IPS DF 19.7 (cell line): ENCODE measurements at regions not wholly inside any gene's neighbourhood (a gene's known extent, or its start where the extent isn't known, plus 50 kb on each side); places are given as distances from the start of the nearest gene placed in this dataset.
"Not testable (repeated sequence)": the region's sequence is repeated elsewhere in the genome, so short reads cannot be mapped to it uniquely, and the experiment has no call there.

Experiments
- DNase-seq: peaks from one replicate; pipeline ENCODE4 v3.0.0-alpha.2; 2013; ENCODE audit warnings: low read depth, low spot score

DNA sequence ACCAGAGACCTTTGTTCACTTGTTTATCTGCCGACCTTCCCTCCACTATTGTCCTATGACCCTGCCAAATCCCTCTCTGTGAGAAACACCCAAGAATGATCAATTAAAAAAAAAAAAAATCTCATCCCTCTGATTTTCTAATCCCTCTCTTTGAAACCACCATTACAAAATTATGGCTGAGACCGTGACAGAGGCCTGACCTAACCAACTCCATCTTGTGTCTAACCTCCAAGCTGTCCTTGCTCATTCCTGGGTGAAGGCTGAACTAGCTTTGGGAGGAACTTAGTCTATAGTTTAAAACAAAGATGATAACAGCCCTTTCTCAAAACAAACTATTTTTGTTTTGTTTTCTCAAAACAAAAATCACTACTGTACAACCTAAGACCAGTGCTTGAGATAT, 474.5 kb downstream of the TMEM114 start:
- no peak for DNase-seq

DNA sequence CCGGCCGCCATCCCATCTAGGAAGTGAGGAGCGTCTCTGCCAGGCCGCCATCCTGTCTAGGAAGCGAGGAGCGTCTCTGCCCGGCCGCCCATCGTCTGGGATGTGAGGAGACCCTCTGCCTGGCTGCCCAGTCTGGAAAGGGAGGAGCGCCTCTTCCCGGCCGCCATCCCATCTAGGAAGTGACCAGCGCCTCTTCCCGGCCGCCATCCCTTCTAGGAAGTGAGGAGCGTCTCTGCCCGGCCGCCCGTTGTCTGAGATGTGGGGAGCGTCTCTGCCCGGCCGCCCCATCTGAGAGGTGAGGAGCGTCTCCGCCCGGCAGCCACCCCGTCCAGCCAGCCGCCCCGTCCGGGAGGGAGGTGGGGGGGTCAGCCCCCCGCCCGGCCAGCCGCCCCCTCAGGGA, 475.4 kb downstream of the TMEM114 start:
- not testable (repeated sequence) for DNase-seq

DNA sequence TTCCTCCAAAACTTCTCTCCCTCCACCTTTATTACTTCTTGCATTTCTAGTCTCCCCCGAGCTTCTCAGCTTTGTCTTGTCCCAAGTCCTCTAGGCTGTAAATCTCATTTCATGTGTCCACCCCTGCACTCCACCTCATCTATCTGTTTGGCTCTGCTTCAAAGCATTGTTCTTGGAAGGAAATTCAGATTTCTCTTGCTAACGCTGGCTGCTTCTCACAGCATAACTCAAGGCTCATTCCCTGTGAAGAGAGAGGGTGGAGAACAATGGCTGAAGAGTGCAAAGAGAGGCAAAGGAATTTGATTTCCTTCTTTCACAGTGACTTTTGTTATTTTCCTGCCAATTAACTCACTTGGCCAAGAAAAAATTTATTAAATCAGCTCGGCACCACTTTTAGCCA, 476.5 kb downstream of the TMEM114 start:
- no peak for DNase-seq

DNA sequence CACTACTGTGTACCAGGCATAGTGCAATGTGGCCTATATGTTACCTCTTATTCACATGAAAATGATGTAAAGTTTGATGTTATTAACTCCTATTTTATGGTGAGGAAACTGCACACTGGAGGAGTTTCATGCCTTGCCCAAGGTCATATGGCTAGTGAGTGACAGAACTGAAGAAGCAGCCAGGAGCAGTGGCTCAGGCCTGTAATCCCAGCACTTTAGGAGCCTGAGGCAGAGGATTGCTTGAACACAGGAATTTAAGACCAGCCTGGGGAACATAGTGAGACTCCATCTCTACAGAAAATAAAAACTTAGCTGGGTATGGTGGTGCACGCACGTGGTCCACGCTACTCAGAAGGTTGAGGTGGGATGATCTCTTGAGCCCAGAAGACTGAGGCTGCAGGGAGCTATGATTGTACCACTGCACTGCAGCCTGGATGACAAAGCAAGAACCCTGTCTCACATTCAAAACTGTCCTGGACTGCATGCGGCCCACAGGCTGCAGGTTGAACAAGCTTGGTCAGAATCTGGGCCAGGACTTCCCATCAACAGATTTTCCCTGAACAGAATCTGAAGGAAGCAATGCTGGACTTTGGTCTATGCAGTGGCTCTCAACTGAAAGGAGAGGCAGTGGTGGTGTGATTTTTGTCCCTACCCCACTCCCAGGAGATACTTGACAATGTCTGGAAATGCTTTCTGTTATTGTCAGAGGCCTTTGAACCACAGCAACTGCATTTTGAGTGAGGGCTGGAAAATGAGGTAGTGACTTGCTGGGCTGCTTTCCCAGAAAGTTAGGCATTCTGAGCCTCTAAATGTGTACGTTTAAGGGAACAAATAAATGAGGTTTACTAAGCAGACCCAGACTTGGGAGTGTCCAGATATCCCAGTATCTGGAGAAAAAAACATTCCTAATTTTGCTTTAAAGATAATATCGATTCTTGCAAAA, 479.5 kb downstream of the TMEM114 start:
- no peak for DNase-seq

DNA sequence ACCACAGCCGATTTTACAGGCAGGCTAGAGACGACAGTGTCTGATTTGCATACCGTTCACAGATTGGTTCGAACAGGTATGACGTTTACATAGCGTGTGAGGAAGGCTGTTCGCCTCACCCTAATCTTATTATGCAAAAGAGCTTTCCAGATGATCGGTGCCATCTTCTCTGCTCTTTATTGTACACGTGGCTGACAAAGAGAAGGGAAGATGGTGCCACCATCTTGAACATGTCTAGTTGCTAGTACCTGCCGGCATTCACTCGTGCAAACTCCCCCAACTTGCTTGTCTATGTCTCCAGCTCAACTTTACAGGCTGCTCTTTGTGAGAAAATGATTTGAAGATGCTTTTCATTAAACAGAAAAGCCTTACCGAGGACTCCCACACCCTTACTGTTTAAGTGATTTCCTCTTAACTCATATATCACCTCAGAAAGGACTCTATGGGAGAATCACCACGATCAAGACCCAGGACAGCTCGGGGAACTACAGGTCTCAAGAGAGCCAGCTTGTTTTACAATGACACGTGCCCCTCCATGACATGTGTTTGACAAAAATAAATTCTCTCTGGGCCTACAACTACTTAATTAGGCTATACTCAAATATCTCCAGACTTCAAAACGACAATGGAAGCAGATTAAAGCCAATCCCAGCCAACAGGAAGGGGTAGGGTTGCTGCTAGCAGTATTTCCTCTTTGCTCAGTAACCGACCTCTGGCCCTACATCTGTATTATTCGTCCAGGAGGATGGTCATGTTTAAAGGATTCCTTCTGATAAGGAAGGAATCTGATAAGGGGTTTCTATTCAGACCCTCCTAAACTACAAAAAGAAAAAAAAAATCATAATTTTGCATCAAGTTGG, 480.6 kb downstream of the TMEM114 start:
- DNase-seq, result no peak

DNA sequence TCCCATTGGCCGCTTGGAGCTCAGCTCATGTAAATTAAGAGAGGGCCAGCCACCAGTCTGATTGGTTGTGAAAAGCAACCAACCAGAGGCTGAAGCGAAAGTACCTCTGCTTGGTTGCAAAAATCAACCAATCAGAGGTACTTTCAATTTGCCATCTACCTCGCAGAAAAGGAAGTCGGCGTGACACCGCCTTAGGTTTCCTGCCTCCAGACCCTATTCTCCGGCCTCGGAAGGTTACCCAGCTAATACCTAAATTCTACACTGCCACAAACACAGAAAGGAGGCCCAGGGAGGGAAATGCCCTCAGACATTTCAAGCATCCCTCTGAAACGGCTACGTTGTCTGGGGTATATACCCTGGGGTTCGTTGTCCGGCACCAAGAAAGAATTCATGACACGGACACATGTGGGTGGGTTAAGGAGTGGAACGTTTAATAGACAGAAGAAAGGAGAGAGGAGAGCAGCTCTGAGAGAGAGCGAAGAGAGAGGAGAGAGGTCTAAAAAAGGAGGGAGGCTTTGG, 481.3 kb downstream of the TMEM114 start:
- no peak for DNase-seq

DNA sequence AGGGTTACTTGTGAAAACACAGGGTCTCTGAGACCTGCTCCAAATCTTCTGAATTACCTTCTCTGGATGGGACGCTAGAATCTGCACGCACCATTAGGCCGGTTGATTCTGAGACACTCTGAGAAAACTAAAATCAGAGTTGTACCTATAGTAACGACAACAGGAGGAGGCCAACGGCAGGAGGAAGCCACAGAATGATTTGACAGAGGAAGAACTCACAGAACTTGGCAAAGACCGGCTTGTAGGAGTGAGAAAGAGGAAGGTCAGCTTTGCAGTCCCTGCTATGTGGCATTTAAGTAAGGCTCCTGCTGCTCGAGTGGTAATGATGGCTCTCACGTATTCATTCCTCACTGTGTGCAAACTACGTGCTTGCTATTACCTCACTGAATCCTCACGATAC, 483.0 kb downstream of the TMEM114 start:
- no peak for DNase-seq

DNA sequence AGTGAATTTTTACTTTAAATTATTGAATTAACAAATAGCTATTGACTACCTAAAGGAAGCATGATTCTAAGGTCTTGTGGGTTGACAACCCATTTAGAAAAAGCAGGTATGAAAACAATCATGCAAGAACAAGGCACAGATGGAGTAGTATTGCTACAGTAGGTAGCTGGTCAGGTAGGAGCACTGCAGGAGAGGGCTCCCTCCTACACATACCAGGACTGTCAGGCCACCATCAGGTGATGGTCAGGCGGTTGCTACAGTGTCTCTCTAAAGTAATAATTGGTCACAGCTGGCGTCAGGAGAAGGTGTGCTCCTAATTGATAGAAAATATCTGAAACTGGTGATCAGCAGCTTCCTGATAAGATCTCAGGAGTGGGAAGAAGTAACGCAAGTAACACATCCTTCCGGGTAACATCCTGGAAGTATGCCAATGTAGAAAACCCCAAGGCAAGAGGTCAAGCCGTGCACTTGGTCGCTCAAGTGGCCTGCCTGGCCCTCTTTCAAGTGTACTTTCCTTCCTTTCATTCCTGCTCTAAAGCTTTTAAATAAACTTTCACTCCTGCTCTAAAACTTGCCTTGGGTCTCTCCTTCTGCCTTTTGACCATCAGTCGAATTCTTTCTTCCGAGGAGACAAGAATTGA, 486.5 kb downstream of the TMEM114 start:
- DNase-seq, result no peak

DNA sequence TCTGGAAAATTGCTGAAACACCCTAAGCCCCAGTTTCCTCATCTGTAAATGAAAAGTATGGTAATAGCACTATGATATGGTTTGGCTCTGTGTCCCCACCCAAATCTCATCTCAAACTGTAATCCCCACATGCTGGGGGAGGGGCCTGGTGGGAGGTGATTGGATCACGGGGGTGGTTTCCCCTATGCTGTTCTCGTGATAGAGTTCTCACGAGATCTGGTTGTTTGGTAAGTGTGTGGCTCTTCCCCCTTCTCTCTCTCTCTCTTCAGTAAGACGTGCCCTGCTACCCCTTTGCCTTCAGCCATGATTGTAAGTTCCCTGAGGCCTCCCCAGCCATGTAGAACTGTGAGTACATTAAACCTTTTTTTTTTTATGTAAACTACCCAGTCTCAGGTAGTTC, 490.7 kb downstream of the TMEM114 start:
- no peak for DNase-seq

DNA sequence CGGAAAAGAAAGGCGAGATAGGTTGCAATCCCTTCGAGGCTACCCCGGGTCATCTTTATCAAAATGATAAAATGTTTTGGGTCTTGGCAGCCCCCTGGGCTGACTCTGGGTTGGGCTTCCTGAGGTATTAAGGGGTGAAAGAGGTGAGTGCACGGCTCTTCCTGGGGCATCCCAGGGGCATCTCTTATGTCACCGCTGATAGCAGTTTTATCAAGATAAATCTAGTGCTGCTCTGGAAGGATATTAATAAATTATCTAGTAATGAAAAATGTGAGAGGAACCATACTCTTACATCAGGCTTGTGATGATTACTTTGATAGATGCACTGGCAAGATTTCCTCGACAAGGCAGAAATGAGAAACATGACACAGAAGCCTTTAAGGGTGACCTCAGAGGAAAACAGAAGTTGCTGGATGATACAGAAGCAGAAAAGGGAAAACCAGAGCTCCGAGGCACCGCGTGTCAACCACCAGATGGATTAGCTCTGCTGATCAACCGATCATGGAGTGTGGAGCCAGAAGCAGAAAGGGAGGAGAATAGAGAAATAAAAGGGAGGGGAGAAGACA, 491.3 kb downstream of the TMEM114 start:
- no peak for DNase-seq

DNA sequence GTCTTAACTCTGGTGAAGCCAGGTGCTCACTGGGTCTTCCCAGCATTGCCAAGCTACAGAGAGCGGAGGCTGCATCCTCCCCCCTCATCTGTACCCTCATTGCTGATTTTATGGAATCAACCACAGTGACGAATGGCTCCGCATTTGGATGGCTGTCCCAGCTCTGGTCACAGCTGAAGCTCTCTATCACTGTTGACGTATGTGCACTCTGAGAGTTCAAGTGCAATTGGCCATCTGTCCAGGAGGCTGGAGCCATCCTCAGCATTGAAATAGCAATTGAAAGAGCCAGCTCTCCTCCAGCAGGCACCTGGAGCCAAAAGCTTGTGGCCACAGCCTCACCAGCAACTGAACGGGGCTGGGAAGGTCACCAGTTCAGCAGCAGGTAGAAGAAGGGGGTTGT, 494.1 kb downstream of the TMEM114 start:
- DNase-seq, result no peak

DNA sequence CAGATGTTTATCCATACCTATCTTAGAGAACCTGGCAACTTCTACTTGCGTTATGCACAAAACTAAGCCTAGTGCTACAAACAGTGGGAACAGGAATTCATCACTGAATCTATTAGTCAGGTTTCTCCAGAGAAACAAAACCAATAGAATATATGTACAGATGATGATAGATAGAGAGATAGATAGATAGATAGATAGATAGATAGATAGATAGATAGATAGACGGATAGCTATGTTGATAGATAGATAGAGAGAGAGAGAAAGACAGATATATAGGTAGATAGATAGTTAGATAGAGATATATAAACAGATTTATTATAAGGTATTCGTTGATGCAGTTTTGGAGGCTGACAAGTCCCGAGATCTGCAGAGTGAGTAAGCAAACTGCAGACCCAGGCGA, 495.6 kb downstream of the TMEM114 start:
- DNase-seq, result no peak

DNA sequence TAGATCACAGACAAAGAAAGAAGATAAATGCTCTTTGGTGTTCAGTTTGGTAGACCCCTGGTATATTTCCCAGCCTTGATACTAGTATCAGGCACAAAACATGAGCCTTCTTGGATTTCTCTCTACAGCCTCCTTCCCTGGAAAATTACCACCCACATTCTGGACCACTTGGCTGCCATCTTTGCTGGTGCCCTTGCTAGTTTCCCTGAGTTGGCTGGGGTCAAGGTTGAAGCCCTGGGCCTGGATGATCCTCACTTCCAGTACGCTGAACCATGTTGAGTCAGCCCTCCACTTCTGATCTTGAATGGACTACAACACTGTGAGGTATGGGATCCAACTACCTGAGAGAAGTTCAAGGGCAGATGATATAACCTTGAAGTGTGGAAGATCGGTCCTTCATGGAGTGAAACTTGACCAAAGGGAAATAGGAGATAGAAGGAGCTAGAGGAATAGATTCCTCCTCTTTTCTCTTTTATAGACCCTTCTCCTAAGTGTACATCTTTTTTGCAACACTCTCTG, 501.4 kb downstream of the TMEM114 start:
- DNase-seq, result no peak

DNA sequence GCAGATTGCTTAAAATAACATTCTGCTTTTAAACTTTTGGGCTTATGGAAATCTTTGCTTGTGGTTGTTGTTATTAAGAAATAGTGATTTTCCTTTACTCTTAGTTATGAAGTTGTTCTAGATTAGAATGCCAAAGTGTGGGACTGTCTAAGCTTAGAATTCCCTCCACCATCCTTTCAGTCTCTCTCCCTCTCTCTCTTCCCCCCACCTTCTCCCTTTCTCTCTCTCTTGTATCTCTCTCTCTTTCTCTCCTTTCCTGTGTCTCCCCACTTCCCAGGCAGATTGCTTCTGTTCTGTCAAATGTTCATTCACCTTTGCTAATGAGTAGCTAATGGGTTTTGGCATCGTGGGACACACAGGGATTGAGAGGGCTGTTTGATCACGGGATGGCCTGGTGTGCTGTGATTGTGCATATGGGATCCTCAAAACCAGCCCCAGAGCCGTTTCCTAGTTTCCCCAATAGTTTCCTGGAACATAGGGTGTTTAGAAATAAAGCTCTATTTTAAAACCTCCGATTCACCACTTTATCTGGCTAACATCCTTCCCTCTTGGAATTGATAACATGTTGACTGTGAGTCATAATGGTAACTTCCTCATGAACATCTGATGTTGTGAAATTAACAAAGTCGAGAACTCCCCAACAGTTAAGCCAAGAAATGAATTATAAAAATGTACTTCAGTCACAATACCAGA, 502.6 kb downstream of the TMEM114 start:
- DNase-seq, result no peak

DNA sequence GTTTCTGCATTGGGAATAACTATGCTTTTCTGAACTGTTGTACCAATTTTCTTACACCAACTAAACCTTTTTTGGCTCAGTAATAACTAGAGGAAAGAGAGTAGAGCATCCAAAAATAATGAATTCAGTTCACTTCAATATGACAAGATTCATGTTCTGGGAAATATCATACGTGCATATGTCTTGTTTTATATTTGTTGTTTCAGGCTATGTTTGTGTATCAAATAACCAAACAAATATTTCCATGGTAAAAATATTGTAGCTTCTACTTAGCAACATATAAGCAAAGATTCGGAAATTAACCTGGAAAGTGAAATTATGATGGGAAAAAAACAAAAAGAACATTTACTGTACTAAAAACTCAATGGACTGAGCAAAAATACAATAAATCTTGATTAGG, 503.2 kb downstream of the TMEM114 start:
- no peak for DNase-seq

DNA sequence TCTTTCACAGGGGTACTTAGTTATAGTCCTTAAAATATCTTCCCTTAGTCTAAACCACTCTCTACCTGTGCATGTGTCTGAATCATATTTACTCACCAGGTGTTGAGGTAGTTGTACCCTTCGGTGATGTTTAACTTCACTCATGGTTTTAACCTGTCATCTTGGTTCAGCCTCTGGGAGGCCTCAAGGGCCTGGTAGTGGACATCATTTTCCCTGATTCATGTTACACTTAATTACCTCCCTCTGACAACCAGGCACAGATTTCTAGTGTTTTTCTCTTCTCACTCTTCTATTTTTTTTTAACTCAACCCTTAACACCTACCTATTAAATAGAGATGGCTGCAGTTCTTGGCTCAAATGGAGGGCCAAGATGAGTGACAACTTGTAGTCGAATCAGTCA, 505.4 kb downstream of the TMEM114 start:
- no peak for DNase-seq

DNA sequence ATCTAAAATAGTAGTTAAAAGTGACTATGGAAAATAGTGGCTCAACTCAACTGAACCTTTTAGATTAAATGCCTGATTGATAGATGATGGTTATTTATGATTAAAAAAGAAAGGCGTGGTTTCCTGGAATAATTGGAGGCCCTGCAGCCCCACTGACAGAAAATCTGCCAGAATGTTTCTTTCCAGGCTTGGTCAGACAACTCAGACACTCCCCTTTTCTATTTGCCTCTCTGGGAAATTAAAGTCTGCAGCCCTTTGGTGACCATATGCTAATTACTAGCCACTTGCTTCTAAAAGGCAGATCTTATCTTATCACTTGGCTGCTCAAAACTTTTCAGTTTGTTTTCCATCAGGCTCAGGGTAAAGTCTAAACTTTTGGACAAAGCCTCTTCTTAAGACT, 506.0 kb downstream of the TMEM114 start:
- no peak for DNase-seq

DNA sequence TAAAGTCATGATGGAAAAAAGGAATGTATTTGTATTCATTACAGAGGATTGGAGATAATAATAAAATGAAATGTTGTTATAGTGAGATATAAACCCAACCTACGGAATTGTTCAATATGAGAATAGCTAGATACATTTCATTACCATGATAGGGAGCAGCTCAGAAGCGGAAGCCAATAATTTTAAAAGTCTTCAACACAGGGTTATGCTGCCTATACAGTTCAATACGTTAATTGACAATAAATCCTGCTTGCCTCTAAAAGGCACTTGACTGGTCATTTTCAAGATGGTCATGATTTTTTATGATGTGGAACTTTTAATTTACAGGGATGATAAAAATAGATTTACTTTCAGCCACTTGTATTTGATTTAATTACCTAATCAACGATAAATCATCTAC, 506.8 kb downstream of the TMEM114 start:
- DNase-seq, result no peak

DNA sequence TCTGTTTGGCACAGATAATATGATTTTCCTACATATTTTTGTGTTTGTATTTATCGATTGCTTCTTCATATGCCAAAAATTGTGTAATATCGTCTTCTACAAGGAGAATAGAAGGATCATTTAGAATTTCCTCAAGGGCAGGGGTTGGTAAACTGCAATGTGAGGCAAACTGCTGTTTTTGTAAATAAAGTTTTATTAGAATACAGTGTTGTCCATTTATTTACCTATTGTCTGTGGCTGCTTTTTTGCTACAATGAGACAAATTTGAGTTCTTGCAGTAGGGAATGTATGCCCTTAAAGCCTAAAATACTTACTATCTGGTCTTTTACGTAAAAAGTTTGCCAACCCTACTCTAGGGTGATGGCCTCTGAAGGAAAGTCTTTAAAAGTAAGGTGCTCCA, 509.5 kb downstream of the TMEM114 start:
- no peak for DNase-seq

DNA sequence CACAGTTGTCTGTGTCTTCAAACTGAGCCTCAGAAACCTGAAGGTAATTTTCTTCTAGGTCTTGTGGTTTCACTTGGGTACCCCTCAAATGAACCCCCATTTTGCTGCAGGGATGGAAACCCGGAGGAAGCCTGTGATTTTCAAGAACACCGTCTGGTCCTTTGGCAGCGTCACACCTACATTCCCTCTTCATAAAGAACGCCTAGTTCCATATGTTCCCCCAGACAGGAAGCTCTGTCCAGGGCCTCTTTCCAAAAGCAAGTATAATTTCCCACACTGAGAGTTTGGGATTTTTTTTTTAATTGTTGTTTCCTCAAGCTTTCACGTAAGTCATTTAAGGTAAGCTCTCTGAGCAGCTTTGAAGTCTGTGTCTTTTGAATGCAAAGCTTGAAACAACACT, 515.0 kb downstream of the TMEM114 start:
- no peak for DNase-seq

DNA sequence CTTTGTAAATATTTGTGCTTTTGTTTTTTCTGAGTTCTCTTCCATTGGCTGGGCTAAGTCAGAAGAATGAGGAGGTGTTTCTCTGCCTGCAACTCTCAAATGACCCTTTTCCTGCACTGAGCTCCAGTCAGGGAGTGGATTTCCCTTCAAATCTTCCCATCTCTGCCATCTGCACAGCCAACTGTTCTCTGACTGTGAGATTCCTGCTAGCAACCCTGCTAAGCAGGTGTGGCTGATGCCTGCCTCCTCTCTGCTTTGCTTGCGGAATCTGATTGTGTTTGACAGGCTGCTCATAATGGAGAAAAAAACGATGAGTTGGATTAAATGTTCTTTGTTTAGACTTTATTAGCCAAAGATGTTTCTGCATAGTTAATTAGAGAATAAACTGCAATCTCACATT, 519.8 kb downstream of the TMEM114 start:
- no peak for DNase-seq
